ENCODE measurements at regions not wholly inside any gene's neighbourhood (a gene's known extent, or its start where the extent isn't known, plus 50 kb on each side); places are given as distances from the start of the nearest gene placed in this dataset.

DNA sequence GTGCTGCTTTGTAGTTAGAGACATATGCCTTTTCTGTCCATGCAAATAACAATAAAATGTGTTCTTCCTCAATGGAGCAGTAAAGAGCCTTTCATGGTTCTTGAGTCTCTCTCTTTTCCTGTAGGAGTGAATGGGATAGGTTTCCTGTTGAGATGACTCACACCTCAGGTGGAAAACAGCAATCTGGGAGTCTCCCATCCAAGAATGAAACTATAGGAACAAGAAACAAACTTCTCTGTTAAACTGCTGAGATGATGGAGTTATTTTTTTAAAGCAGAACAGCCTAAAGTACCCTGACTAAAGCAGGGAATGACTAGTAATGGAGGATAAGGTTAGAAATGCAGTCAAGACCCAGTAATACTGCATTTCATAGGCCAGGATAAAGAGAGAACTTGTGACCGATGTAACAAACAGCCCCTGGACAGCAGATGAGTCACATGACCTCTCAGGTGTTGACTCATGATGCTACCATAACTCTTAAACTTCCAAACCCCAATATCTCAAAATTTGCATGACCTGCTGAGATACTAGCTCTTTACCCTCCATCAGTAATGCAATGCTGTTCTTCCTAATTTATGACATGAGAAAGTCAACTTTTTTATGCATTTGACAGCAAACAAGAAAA is 548.9 kb downstream of the CBLN4 start:
- TF ChIP-seq, protein P1, sequence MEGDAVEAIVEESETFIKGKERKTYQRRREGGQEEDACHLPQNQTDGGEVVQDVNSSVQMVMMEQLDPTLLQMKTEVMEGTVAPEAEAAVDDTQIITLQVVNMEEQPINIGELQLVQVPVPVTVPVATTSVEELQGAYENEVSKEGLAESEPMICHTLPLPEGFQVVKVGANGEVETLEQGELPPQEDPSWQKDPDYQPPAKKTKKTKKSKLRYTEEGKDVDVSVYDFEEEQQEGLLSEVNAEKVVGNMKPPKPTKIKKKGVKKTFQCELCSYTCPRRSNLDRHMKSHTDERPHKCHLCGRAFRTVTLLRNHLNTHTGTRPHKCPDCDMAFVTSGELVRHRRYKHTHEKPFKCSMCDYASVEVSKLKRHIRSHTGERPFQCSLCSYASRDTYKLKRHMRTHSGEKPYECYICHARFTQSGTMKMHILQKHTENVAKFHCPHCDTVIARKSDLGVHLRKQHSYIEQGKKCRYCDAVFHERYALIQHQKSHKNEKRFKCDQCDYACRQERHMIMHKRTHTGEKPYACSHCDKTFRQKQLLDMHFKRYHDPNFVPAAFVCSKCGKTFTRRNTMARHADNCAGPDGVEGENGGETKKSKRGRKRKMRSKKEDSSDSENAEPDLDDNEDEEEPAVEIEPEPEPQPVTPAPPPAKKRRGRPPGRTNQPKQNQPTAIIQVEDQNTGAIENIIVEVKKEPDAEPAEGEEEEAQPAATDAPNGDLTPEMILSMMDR (IDR thresholded peaks at IDR 0.05), result no peak
- no peak for TF ChIP-seq POLR2A (IDR thresholded peaks at IDR 0.05)
